IPS-18a (cell line): ENCODE measurements at regions not wholly inside any gene's neighbourhood (a gene's known extent, or its start where the extent isn't known, plus 50 kb on each side); places are given as distances from the start of the nearest gene placed in this dataset.

ENCODE experiments used
- H3K27ac ChIP-seq: one replicate; pipeline ENCODE4 v1.5.1; 2013; ENCODE audit warnings: low read length
- H3K27me3 ChIP-seq: one replicate; pipeline ENCODE4 v1.6.1; 2013; ENCODE audit warnings: mild to moderate bottlenecking, low read length; ENCODE audit not compliant: control insufficient read depth, insufficient read depth
- H3K36me3 ChIP-seq: one replicate; pipeline ENCODE4 v1.6.1; 2013; ENCODE audit warnings: low read depth, low read length; ENCODE audit not compliant: control insufficient read depth
- H3K4me1 ChIP-seq: one replicate; pipeline ENCODE4 v1.6.1; 2013; ENCODE audit warnings: low read depth, low read length; ENCODE audit not compliant: control insufficient read depth
- H3K4me3 ChIP-seq: one replicate; pipeline ENCODE4 v1.5.1; 2013; ENCODE audit warnings: low read length
- H3K9ac ChIP-seq: one replicate; pipeline ENCODE4 v1.6.1; 2013; ENCODE audit warnings: mild to moderate bottlenecking, low read length, moderate library complexity
- H3K9me3 ChIP-seq: one replicate; pipeline ENCODE4 v1.6.1; 2013; ENCODE audit warnings: low read depth, low read length; ENCODE audit not compliant: control insufficient read depth

- no peaks in the 10 kb centered on the region for H3K9me3 ChIP-seq
- no peaks in the 10 kb centered on the region for H3K36me3 ChIP-seq
- no peaks in the 10 kb centered on the region for H3K4me1 ChIP-seq
- H3K9ac ChIP-seq = no peak overlapping the region
- no peaks in the 10 kb centered on the region for H3K27me3 ChIP-seq
- H3K27ac ChIP-seq = no peak overlapping the region
- H3K4me3 ChIP-seq = no peak overlapping the region
Measured at GRCh38 chr15:98445315-98445714, 203.0 kb upstream of the IGF1R start.

- Histone ChIP-seq H3K4me1 (no peaks in the 10 kb centered on the region), H3K27ac (no peak overlapping the region), H3K9ac (no peak overlapping the region), H3K27me3 (no peaks in the 10 kb centered on the region), H3K4me3 (no peak overlapping the region), H3K36me3 (no peaks in the 10 kb centered on the region), H3K9me3 (no peaks in the 10 kb centered on the region)
Measured at GRCh38 chr15:98446083-98446482, 202.3 kb upstream of the IGF1R start.

- no peak overlapping the region for H3K27ac ChIP-seq
- no peak overlapping the region for H3K4me3 ChIP-seq
- H3K36me3 ChIP-seq = no peaks in the 10 kb centered on the region
- H3K27me3 ChIP-seq = no peaks in the 10 kb centered on the region
- no peaks in the 10 kb centered on the region for H3K4me1 ChIP-seq
- no peaks in the 10 kb centered on the region for H3K9me3 ChIP-seq
- H3K9ac ChIP-seq = no peak overlapping the region
Measured at GRCh38 chr15:98447069-98447468, 201.3 kb upstream of the IGF1R start.

- Histone ChIP-seq H3K27ac (no peak overlapping the region), H3K36me3 (no peaks in the 10 kb centered on the region), H3K4me1 (no peaks in the 10 kb centered on the region), H3K27me3 (no peaks in the 10 kb centered on the region), H3K9me3 (no peaks in the 10 kb centered on the region), H3K4me3 (no peak overlapping the region), H3K9ac (no peak overlapping the region)
Measured at GRCh38 chr15:98451236-98451635, 197.1 kb upstream of the IGF1R start.

GRCh38 chr15:98452238-98452637 is 196.1 kb upstream of the IGF1R start:
- Histone ChIP-seq H3K9me3 (no peaks in the 10 kb centered on the region), H3K9ac (no peak overlapping the region), H3K36me3 (no peaks in the 10 kb centered on the region), H3K27me3 (no peaks in the 10 kb centered on the region), H3K4me3 (no peak overlapping the region), H3K27ac (no peak overlapping the region), H3K4me1 (no peaks in the 10 kb centered on the region)

GRCh38 chr15:98455904-98456303 is 192.4 kb upstream of the IGF1R start:
- H3K27ac ChIP-seq = no peak overlapping the region
- no peak overlapping the region for H3K4me3 ChIP-seq
- no peaks in the 10 kb centered on the region for H3K4me1 ChIP-seq
- H3K36me3 ChIP-seq = no peaks in the 10 kb centered on the region
- H3K27me3 ChIP-seq = no peaks in the 10 kb centered on the region
- H3K9me3 ChIP-seq = no peaks in the 10 kb centered on the region
- no peak overlapping the region for H3K9ac ChIP-seq

- H3K27me3 ChIP-seq = no peaks in the 10 kb centered on the region
- H3K9me3 ChIP-seq = peaks cover 5% of the 10 kb centered on the region
- H3K4me1 ChIP-seq = no peaks in the 10 kb centered on the region
- no peaks in the 10 kb centered on the region for H3K36me3 ChIP-seq
- H3K27ac ChIP-seq = no peak overlapping the region
- no peak overlapping the region for H3K9ac ChIP-seq
- H3K4me3 ChIP-seq = no peak overlapping the region
Measured at GRCh38 chr15:98476559-98476958, 171.8 kb upstream of the IGF1R start.

- H3K9ac ChIP-seq = no peak overlapping the region
- no peak overlapping the region for H3K4me3 ChIP-seq
- H3K4me1 ChIP-seq = no peaks in the 10 kb centered on the region
- H3K9me3 ChIP-seq = peaks cover 14% of the 10 kb centered on the region
- no peaks in the 10 kb centered on the region for H3K36me3 ChIP-seq
- H3K27me3 ChIP-seq = no peaks in the 10 kb centered on the region
- H3K27ac ChIP-seq = no peak overlapping the region
Measured at GRCh38 chr15:98480844-98481243, 167.5 kb upstream of the IGF1R start.

- no peaks in the 10 kb centered on the region for H3K36me3 ChIP-seq
- H3K9ac ChIP-seq = no peak overlapping the region
- no peaks in the 10 kb centered on the region for H3K27me3 ChIP-seq
- H3K27ac ChIP-seq = no peak overlapping the region
- H3K9me3 ChIP-seq = peaks cover 9% of the 10 kb centered on the region
- no peak overlapping the region for H3K4me3 ChIP-seq
- no peaks in the 10 kb centered on the region for H3K4me1 ChIP-seq
Measured at GRCh38 chr15:98483575-98484130, 164.7 kb upstream of the IGF1R start.

- no peaks in the 10 kb centered on the region for H3K27me3 ChIP-seq
- no peak overlapping the region for H3K9ac ChIP-seq
- no peaks in the 10 kb centered on the region for H3K4me1 ChIP-seq
- H3K9me3 ChIP-seq = peaks cover 9% of the 10 kb centered on the region
- H3K4me3 ChIP-seq = no peak overlapping the region
- no peak overlapping the region for H3K27ac ChIP-seq
- H3K36me3 ChIP-seq = no peaks in the 10 kb centered on the region
Measured at GRCh38 chr15:98484914-98485313, 163.4 kb upstream of the IGF1R start.

- Histone ChIP-seq H3K36me3 (no peaks in the 10 kb centered on the region), H3K4me3 (no peak overlapping the region), H3K9ac (no peak overlapping the region)
Measured at GRCh38 chr15:98485451-98485850, 162.9 kb upstream of the IGF1R start.

GRCh38 chr15:98493966-98494511 is 154.3 kb upstream of the IGF1R start:
- H3K4me1 ChIP-seq = no peaks in the 10 kb centered on the region
- no peak overlapping the region for H3K9ac ChIP-seq
- no peak overlapping the region for H3K4me3 ChIP-seq
- H3K9me3 ChIP-seq = no peaks in the 10 kb centered on the region
- H3K27me3 ChIP-seq = no peaks in the 10 kb centered on the region
- no peak overlapping the region for H3K27ac ChIP-seq
- H3K36me3 ChIP-seq = no peaks in the 10 kb centered on the region

More at GRCh38 chr15:98485451-98485850, 162.9 kb upstream of the IGF1R start:
- Histone ChIP-seq H3K27ac (no peak overlapping the region), H3K9me3 (peaks cover 9% of the 10 kb centered on the region), H3K27me3 (no peaks in the 10 kb centered on the region), H3K4me1 (no peaks in the 10 kb centered on the region)
